SJSA1 (cell line): ENCODE measurements at regions not wholly inside any gene's neighbourhood (a gene's known extent, or its start where the extent isn't known, plus 50 kb on each side); places are given as distances from the start of the nearest gene placed in this dataset.
"Not testable (repeated sequence)": the region's sequence is repeated elsewhere in the genome, so short reads cannot be mapped to it uniquely, and the experiment has no call there.

Experiments used
- DNase-seq, 2 experiments: peaks; one replicate each; pipeline ENCODE4 v3.0.0-alpha.2; 2015 to 2020; ENCODE audit warnings: low spot score in 2 of 2, low read depth in 1 of 2
- H3K27ac ChIP-seq: fragments of 250-450 bp; sonication (Bioruptor Pico); 2 replicates; pipeline ENCODE4 v1.5.1; 2020; ENCODE audit warnings: mild to moderate bottlenecking, moderate library complexity
- H3K27me3 ChIP-seq: fragments of 250-450 bp; sonication (Bioruptor Pico); replicated peaks from 2 replicates; pipeline ENCODE4 v1.5.1; 2020; ENCODE audit warnings: mild to moderate bottlenecking, moderate library complexity
- H3K36me3 ChIP-seq: fragments of 250-450 bp; sonication (Bioruptor Pico); 2 replicates; pipeline ENCODE4 v1.5.1; 2020; ENCODE audit warnings: mild to moderate bottlenecking
- H3K4me1 ChIP-seq: fragments of 250-450 bp; sonication (Bioruptor Pico); replicated peaks from 2 replicates; pipeline ENCODE4 v1.6.1; 2021; ENCODE audit warnings: mild to moderate bottlenecking
- H3K4me3 ChIP-seq: fragments of 250-450 bp; sonication (Bioruptor Pico); 2 replicates; pipeline ENCODE4 v1.5.1; 2020; ENCODE audit warnings: mild to moderate bottlenecking
- H3K9me3 ChIP-seq: fragments of 250-450 bp; sonication (Bioruptor Pico); replicated peaks from 2 replicates; pipeline ENCODE4 v1.5.1; 2020; ENCODE audit warnings: mild to moderate bottlenecking

- Histone ChIP-seq H3K36me3 (no peaks in the 10 kb centered on the region), H3K4me1 (no peaks in the 10 kb centered on the region), H3K9me3 (peaks cover 3% of the 10 kb centered on the region; the same call in 1 of the 2 replicates), H3K27me3 (no peaks in the 10 kb centered on the region), H3K27ac (no peak overlapping the region), H3K4me3 (no peak overlapping the region)
- no peak for DNase-seq
Observed at GRCh38 chr4:126897038-126897437, 735.7 kb upstream of the INTU start.

DNA sequence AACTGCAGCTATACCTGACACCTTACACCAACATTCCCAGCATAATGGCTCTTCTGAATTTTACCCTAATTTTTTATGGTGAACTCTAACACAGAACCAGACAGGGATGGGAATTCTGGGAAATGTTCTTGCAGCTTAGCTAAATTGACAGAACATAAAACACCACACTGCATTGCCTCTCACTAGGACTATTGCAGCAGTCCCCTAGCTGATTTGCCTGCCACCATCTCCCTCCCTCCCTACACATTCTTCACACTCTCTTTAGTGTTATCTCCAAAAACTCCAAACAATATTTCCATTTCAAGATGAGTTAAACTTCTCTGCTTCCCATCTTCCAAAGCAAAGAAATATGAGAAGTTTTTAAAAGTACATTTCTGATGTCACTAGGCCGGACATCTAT lies 733.9 kb upstream of the INTU start:
- Histone ChIP-seq H3K4me1 (no peaks in the 10 kb centered on the region), H3K4me3 (no peak overlapping the region), H3K9me3 (peaks cover 3% of the 10 kb centered on the region; the same call in 1 of the 2 replicates), H3K36me3 (no peaks in the 10 kb centered on the region), H3K27me3 (no peaks in the 10 kb centered on the region), H3K27ac (no peak overlapping the region)
- no peak for DNase-seq

DNA sequence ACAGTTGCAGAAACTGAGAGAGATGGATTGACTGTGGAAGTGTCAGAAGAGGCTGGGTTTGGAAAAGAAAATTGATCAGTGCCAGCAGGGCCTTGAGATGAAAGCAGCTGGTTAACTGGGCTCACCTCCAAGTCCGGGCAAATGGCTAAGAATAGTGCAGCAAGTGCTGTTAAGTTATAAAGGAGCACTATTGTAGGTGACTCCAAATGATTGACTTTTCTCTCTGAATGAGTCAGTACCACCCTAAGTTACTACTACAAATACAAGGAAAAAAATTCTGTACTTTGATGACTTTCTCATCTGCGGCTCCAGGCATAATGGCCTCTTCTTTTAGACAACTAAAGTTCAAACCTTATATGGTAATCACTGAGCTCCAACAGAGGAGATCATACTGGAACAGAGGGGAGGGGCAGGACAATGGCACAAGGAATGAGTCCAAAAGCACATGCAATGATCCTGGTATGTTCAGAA lies 733.4 kb upstream of the INTU start:
- H3K9me3 ChIP-seq: peaks cover 3% of the 10 kb centered on the region; the same call in 1 of the 2 replicates

DNA sequence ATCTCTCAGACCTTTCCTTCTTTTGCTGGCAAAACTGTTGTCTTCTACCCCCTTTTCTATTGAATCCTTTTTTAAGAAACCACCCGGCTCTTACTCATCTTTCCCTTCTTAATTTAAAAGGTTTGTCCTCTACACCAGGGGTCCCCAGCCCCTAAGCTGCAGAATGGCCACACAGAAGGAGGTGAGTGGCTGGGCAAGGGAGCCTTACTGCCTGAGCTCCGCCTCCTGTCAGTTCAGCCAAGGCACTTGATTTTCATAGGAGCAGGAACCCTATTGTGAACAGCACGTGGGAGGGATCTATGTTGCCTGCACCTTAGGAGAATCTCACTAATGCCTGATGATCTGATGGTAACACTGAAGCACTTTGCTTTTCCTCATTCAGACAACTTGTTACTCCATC lies 726.3 kb upstream of the INTU start:
- H3K4me1 ChIP-seq: no peaks in the 10 kb centered on the region
- 0 out of 2 replicates have a peak, but pooled peaks cover 2% of the 10 kb centered on the region for H3K9me3 ChIP-seq
- DNase-seq: no peak
- H3K27ac ChIP-seq: no peak overlapping the region
- no peaks in the 10 kb centered on the region for H3K36me3 ChIP-seq
- H3K27me3 ChIP-seq: no peaks in the 10 kb centered on the region
- H3K4me3 ChIP-seq: no peak overlapping the region

More for the DNA sequence above, 733.4 kb upstream of the INTU start:
- H3K4me3 ChIP-seq: no peak overlapping the region
- H3K36me3 ChIP-seq: no peaks in the 10 kb centered on the region
- H3K27ac ChIP-seq: no peak overlapping the region
- peak in 1 of 2 experiments; percentile 9 for DNase-seq
- H3K4me1 ChIP-seq: no peaks in the 10 kb centered on the region
- H3K27me3 ChIP-seq: no peaks in the 10 kb centered on the region

- no peak overlapping the region for H3K27ac ChIP-seq
- no peaks in the 10 kb centered on the region for H3K27me3 ChIP-seq
- H3K36me3 ChIP-seq: no peaks in the 10 kb centered on the region
- no peak overlapping the region for H3K4me3 ChIP-seq
- H3K4me1 ChIP-seq: no peaks in the 10 kb centered on the region
- H3K9me3 ChIP-seq: 0 out of 2 replicates have a peak, but pooled peaks cover 2% of the 10 kb centered on the region
- DNase-seq: no peak
Observed at GRCh38 chr4:126907389-126907788, 725.4 kb upstream of the INTU start.

DNA sequence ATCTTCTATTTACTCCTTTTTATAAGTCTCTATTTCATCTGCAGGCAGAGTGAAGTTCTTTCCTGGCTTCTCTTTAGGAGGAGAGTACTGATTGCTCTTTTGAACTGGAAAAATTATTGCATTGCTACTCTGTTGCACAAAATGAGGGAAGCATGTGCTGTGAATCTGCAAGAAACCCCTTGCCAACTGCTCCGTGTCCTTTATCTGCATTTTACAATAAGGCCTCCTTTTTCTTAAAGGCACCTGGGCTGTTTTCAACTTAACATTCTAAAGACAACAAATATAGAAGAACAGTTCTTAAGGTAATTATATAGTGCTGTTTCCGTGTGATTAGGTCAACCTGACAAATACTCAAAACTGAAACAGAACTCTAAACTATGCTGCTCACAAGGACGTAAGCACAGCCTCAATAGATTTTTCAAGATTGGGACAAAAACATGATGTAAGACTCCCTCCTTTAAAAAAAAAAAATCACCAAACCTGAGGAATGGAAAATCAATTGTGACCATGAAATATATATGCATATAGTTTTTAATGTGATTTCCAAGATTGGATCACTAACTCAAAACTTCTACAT lies 716.6 kb upstream of the INTU start:
- no peaks in the 10 kb centered on the region for H3K36me3 ChIP-seq
- H3K4me3 ChIP-seq: no peak overlapping the region
- no peaks in the 10 kb centered on the region for H3K27me3 ChIP-seq
- DNase-seq: no peak
- H3K27ac ChIP-seq: no peak overlapping the region
- peaks cover 5% of the 10 kb centered on the region; the same call in 1 of the 2 replicates for H3K4me1 ChIP-seq
- H3K9me3 ChIP-seq: no peaks in the 10 kb centered on the region

DNA sequence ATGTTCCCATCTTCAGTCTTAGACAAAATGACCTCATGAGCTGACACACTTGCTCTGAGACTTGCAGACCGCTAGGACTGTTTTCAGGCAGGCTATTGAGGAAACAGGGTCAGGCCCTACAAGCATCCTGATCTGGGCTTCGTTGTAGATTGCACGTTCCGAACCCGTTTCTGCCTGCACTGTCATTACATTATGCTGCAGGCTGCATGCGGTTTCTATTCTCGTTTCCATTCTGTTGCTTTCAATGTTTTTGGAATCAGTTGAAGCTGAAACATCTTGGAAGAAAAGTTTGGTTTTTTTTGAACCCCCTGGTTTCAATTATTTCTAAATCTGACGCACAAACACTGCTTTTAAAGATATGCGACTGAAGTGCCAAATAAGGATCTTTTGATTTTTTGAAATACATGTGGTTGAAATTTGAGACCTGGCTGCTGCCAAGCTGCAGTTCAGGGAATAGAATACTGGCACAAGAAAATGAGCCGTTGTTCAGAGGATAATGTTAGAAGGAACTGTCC lies 716.1 kb upstream of the INTU start:
- no peak overlapping the region for H3K4me3 ChIP-seq
- H3K4me1 ChIP-seq: peaks cover 5% of the 10 kb centered on the region; the same call in 1 of the 2 replicates
- no peaks in the 10 kb centered on the region for H3K9me3 ChIP-seq
- H3K27ac ChIP-seq: no peak overlapping the region
- DNase-seq: peak in 1 of 2 experiments; percentile 28
- no peaks in the 10 kb centered on the region for H3K27me3 ChIP-seq
- H3K36me3 ChIP-seq: no peaks in the 10 kb centered on the region

DNA sequence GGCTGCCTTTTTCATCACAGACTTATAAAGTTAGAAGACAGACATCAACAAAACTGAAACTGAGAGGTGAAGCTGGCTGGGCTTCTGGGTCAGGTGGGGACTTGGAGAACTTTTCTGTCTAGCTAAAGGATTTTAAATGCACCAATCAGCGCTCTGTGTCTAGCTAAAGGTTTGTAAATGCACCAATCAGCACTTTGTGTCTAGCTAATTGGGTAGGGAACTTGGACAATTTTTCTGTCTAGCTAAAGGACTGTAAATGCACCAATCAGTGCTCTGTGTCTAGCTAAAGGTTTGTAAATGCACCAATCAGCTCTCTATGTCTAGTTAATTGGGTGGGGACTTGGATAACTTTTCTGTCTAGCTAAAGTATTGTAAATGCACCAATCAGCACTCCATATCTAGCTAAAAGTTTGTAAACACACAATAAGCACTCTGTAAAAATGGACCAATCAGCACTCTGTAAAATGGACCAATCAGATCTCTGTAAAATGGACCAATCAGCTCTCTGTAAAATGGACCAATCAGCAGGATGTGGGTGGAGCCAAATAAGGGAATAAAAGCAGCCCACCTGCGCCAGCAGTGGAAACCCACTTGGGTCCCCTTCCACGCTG lies 710.3 kb upstream of the INTU start:
- not testable (repeated sequence) for DNase-seq, H3K4me1 ChIP-seq

GRCh38 chr4:126924237-126924636 lies 708.5 kb upstream of the INTU start:
- Histone ChIP-seq H3K4me1 (no peaks in the 10 kb centered on the region), H3K27ac (no peak overlapping the region), H3K4me3 (no peak overlapping the region), H3K9me3 (no peaks in the 10 kb centered on the region), H3K36me3 (no peaks in the 10 kb centered on the region), H3K27me3 (no peaks in the 10 kb centered on the region)
- no peak for DNase-seq

More for the DNA sequence above, 710.3 kb upstream of the INTU start:
- H3K9me3 ChIP-seq, H3K4me3 ChIP-seq, H3K27ac ChIP-seq, H3K36me3 ChIP-seq, H3K27me3 ChIP-seq: not testable (repeated sequence)

GRCh38 chr4:126930059-126930458 lies 702.7 kb upstream of the INTU start:
- H3K4me1 ChIP-seq, DNase-seq, H3K4me3 ChIP-seq, H3K27ac ChIP-seq, H3K27me3 ChIP-seq, H3K9me3 ChIP-seq, H3K36me3 ChIP-seq: not testable (repeated sequence)

GRCh38 chr4:126935801-126936200 lies 697.0 kb upstream of the INTU start:
- H3K27me3 ChIP-seq: no peaks in the 10 kb centered on the region
- H3K27ac ChIP-seq: no peak overlapping the region
- no peaks in the 10 kb centered on the region for H3K36me3 ChIP-seq
- H3K4me3 ChIP-seq: no peak overlapping the region
- H3K4me1 ChIP-seq: peaks cover 16% of the 10 kb centered on the region
- no peak for DNase-seq
- H3K9me3 ChIP-seq: no peaks in the 10 kb centered on the region

GRCh38 chr4:126937342-126937741 lies 695.4 kb upstream of the INTU start:
- no peak overlapping the region for H3K4me3 ChIP-seq
- DNase-seq: no peak
- peaks cover 16% of the 10 kb centered on the region for H3K4me1 ChIP-seq
- H3K27ac ChIP-seq: no peak overlapping the region
- no peaks in the 10 kb centered on the region for H3K9me3 ChIP-seq
- H3K27me3 ChIP-seq: no peaks in the 10 kb centered on the region
- H3K36me3 ChIP-seq: no peaks in the 10 kb centered on the region

DNA sequence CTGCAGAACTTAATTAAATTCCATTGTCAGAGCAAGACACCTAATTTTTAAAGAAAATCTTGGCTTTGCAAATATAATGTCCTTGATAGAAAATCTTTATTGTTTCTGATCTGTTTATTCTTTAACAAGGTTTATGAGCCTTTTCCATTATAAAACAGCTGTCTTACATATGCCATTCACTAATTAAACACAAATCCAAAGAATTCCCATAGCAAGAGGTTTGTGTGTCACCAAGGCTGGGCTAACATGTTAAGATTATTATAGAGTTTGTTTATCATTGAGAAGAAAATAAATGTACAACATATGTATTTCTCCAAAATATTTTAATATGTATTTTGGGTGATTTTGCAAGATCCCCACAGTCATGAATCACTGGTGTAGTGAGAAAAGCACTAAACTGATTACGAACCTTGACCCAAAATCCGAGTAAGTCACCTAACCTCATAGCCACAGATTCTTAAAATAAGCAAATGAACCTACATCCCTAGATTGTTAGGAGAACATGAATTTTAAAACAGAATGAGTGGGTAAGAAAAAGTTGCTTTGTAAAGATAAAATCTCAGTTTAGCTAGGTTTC lies 694.8 kb upstream of the INTU start:
- Histone ChIP-seq H3K9me3 (no peaks in the 10 kb centered on the region), H3K4me1 (peaks cover 18% of the 10 kb centered on the region), H3K27me3 (no peaks in the 10 kb centered on the region), H3K4me3 (no peak overlapping the region), H3K27ac (no peak overlapping the region), H3K36me3 (no peaks in the 10 kb centered on the region)
- DNase-seq: no peak

DNA sequence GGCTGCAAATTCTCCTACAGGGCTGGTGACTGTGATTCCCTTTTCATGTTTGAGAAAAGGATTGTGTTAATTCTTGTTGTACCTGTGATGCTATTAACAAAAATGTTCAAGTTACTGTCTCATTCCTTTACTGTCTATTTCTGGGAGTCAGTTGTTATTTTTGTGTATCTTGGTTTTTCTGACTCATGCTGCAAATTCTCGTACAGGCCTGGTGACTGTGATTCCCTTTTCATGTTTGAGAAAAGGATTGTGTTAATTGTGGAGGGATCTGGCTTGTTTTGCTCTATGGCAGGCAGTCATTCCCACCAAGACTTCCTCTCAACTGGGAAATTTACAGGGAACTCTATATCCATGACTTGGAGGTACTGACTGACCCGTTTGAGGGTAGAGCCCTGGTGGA lies 693.4 kb upstream of the INTU start:
- Histone ChIP-seq H3K4me1 (peaks cover 26% of the 10 kb centered on the region), H3K27ac (peak overlapping the region; percentile 83), H3K9me3 (no peaks in the 10 kb centered on the region), H3K27me3 (no peaks in the 10 kb centered on the region), H3K36me3 (no peaks in the 10 kb centered on the region), H3K4me3 (no peak overlapping the region)
- peak in 1 of 2 experiments; percentile 75 for DNase-seq
